Ovary (tissue), 7 donors: ENCODE measurements at regions not wholly inside any gene's neighbourhood (a gene's known extent, or its start where the extent isn't known, plus 50 kb on each side); places are given as distances from the start of the nearest gene placed in this dataset.

Source experiments
- DNase-seq, 5 donors: peaks; one replicate each; pipeline ENCODE4 v3.0.0-alpha.2; 2019 to 2020
- H3K27ac ChIP-seq, 2 donors: fragments of 200-600 bp; one replicate each; pipeline versions ENCODE4 v1.5.1 to v1.8.0; 2019 to 2022
- H3K27me3 ChIP-seq: fragments of 200-600 bp; one replicate; pipeline ENCODE4 v1.8.0; 2022
- H3K36me3 ChIP-seq: fragments of 200-600 bp; sonication (generic); one replicate; pipeline ENCODE4 v1.5.1; 2019
- H3K4me1 ChIP-seq: one replicate; pipeline ENCODE4 v1.8.1; 2013; ENCODE audit warnings: mild to moderate bottlenecking, moderate library complexity; ENCODE audit not compliant: insufficient read depth
- H3K4me3 ChIP-seq: fragments of 200-600 bp; sonication (generic); one replicate; pipeline ENCODE4 v1.5.1; 2017
- H3K9me3 ChIP-seq, 2 donors: fragments of 200-600 bp in 1 of 2; sonication (generic) in 1 of 2; one replicate each; pipeline versions ENCODE4 v1.5.1 to v1.8.1; 2013 to 2019; ENCODE audit warnings: mild to moderate bottlenecking in 1 of 2, moderate library complexity in 1 of 2
- EP300 ChIP-seq: sonication (generic); formaldehyde crosslinking; IDR thresholded peaks from one replicate; pipeline ENCODE4 v1.6.1; 2017; ENCODE audit warnings: antibody characterized with exemption
- POLR2A ChIP-seq: fragments of 450-650 bp; IDR thresholded peaks from one replicate; pipeline ENCODE4 v1.6.1; 2017; ENCODE audit warnings: antibody characterized with exemption, mild to moderate bottlenecking, moderate library complexity
- WGBS, 3 donors: extraction: QIAGEN DNeasy Blood & Tissue Kit in 1 of 3; methylation state at CpG; one replicate each; pipeline versions ENCODE4 v1.1.5 to v1.1.7; 2013 to 2017; 5-methylcytosine and 5-hydroxymethylcytosine counted together
- intact Hi-C, 4 donors: fragments of 100-400 bp; cut with DNase I; formaldehyde crosslinking; loops; one replicate each; pipeline versions ENCODE4 v1.11.0 to v1.15.1; 2022 to 2023
- TF ChIP-seq, protein P1 (sequence below), 3 donors: fragments of 450-650 bp in 2 of 3; fragments of 200-600 bp in 1 of 3; IDR thresholded peaks; one replicate each; pipeline versions ENCODE4 v1.5.1 to v1.8.0; 2016 to 2022; ENCODE audit warnings: antibody characterized with exemption in 3 of 3, mild to moderate bottlenecking in 1 of 3
- donor health status: DM: no; HTN: no; CAD: no; lungs with moderate emphysema.
- donor health status: DM: no; HTN: no; CAD: no.
- donor health status: Bipolar disorder and iron deficiency.
- donor health status: DM: no; HTN: no; CAD: no.
- donor health status: DM: yes; HTN: yes; CAD: no.

DNA sequence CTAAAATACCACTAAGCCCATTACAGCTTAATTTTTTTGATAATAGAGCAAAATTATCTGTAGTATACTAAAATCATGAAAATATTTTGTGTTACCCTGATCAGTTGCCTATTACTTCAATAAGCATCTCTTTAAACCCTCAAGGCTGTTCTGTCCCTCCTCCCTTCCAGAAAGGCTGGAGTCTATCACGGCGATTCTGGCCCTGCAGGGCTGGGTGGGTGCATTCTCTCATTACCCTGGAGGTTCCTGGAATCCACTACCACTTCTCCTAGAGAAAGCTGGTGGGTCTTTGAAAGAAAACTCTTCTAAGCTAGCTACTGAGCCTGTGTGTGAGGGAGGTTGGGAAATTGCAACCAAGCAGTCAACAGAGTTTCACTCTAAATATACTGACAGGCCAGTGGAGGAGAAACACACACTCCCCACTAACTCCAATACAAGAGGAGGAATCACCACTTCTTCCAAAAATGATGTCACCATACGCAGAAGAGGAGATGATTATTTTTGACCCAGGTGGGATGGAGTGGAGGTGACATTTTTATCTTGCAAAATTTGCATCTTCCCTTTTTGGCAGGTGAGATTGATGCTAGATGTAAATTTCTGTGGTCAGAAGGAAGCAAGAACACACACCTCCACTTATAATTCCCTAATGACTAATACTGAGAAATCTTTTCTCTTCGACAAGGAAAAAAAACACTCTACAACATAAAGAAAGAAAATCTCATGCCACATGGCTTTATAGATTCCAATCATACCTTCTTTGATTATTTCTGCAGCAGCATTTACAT is 182.3 kb upstream of the PHACTR1 start:
- no peak for DNase-seq
- Histone ChIP-seq H3K4me3 (no peak overlapping the region), H3K4me1 (peaks cover 2% of the 10 kb centered on the region), H3K36me3 (no peaks in the 10 kb centered on the region), H3K9me3 (no peaks in the 10 kb centered on the region), H3K27ac (no peak overlapping the region), H3K27me3 (no peaks in the 10 kb centered on the region)
- intact Hi-C loops, result no loop called here
- TF ChIP-seq POLR2A, result no peak
- no peak for TF ChIP-seq EP300
- TF ChIP-seq, protein P1, sequence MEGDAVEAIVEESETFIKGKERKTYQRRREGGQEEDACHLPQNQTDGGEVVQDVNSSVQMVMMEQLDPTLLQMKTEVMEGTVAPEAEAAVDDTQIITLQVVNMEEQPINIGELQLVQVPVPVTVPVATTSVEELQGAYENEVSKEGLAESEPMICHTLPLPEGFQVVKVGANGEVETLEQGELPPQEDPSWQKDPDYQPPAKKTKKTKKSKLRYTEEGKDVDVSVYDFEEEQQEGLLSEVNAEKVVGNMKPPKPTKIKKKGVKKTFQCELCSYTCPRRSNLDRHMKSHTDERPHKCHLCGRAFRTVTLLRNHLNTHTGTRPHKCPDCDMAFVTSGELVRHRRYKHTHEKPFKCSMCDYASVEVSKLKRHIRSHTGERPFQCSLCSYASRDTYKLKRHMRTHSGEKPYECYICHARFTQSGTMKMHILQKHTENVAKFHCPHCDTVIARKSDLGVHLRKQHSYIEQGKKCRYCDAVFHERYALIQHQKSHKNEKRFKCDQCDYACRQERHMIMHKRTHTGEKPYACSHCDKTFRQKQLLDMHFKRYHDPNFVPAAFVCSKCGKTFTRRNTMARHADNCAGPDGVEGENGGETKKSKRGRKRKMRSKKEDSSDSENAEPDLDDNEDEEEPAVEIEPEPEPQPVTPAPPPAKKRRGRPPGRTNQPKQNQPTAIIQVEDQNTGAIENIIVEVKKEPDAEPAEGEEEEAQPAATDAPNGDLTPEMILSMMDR (IDR thresholded peaks at IDR 0.05), result no peak
- 54 to 65% (median 63%) methylated on average over 4 of the region's 4 CpGs for WGBS, 3 donors

DNA sequence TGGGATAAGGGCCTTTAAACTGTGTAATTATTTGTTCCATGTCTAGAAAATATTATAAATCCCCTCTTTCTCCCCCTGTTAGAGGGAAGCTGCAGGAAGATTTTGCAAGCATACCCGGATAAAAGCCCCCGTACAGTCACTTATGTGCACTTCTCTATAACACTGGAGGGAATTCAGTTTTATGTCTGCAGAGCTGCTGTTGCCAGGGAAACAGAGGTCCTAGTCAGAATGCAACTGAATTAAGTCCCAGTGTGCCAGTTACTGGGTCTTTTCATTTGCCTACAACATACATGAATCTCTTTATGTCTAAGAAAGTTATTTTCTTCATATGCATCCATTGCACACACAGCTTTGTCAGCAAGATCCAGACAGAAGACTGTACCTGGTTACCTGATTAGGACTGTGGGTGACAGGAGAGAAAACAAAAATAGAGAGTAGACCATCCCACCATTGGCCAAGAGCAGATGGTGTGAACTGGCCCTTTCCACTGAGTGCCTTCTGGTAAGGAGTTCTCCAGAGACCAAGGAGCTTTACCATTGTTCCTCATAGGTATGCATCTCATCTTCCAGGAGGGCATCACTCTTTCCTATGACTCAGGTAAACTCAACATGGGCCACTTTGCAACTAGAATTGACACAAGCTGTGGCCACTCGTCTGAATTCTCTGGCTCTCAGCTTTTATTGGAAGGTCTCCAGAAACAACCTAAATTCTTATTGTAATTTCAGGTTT is 180.8 kb upstream of the PHACTR1 start:
- no peak for DNase-seq
- H3K9me3 ChIP-seq, result no peaks in the 10 kb centered on the region
- TF ChIP-seq, protein P1 (IDR thresholded peaks at IDR 0.05), result no peak
- no peak for TF ChIP-seq POLR2A
- no peak for TF ChIP-seq EP300
- WGBS, 3 donors, result 82 to 90% (median 83%) methylated on average over 3 of the region's 3 CpGs
- H3K27ac ChIP-seq, result no peak overlapping the region
- no peak overlapping the region for H3K4me3 ChIP-seq
- peaks cover 2% of the 10 kb centered on the region for H3K4me1 ChIP-seq
- no peaks in the 10 kb centered on the region for H3K36me3 ChIP-seq
- intact Hi-C loops, result no loop called here
- no peaks in the 10 kb centered on the region for H3K27me3 ChIP-seq

DNA sequence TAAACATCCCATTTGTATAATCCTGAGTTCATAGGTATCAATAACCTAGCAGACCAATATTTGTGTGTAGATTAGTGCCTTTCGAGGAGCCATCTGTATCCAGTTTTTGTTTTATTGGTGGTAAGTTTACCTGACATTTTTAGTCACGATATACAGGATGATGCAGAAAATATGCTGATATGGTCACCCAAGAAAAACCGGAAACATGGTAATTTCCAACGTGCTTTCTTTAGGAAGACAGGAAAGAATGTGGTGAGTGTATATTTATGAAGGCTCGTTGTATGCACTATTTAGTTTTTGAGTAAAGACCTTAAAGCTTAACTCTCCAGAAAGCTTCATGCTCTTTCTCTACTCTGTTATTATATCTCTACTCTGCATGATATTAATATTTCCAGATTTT is 180.2 kb upstream of the PHACTR1 start:
- no peaks in the 10 kb centered on the region for H3K36me3 ChIP-seq
- H3K27ac ChIP-seq, result no peak overlapping the region
- H3K4me1 ChIP-seq, result peaks cover 2% of the 10 kb centered on the region
- TF ChIP-seq POLR2A (no peak), EP300 (no peak)
- TF ChIP-seq, protein P1 (IDR thresholded peaks at IDR 0.05), result no peak
- H3K9me3 ChIP-seq, result no peaks in the 10 kb centered on the region
- no peaks in the 10 kb centered on the region for H3K27me3 ChIP-seq
- intact Hi-C loops, result no loop called here
- 79 to 85% (median 81%) methylated on average over 5 of the region's 5 CpGs for WGBS, 3 donors
- no peak overlapping the region for H3K4me3 ChIP-seq
- no peak for DNase-seq

DNA sequence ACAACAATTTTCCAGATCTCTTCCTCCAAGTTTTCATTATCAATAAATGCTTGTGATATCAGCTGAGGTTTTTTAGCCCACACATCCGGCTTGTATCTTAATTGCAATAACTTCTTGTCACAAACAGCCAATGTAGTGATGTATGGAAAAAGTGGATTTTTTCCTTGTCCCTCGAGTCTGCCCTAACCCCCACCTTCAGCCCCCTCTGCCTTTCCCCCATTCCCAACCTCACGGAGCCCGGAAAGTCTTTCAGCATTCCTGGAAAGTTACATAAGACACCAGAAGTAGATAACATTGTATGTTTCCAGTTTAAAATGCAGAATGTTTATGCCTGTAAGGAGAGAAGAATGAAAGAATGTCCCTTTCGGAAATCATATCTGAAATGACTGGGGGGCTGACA is 179.2 kb upstream of the PHACTR1 start:
- Histone ChIP-seq H3K4me3 (no peak overlapping the region), H3K27me3 (no peaks in the 10 kb centered on the region), H3K36me3 (no peaks in the 10 kb centered on the region), H3K4me1 (peaks cover 2% of the 10 kb centered on the region), H3K9me3 (no peaks in the 10 kb centered on the region), H3K27ac (no peak overlapping the region)
- WGBS, 3 donors, result 5 to 8% (median 6%) methylated on average over 5 of the region's 5 CpGs
- no peak for DNase-seq
- TF ChIP-seq EP300 (no peak), POLR2A (no peak)
- TF ChIP-seq, protein P1 (IDR thresholded peaks at IDR 0.05), result no peak
- intact Hi-C loops, result no loop called here
